GM23338 (cell line): ENCODE measurements at regions not wholly inside any gene's neighbourhood (a gene's known extent, or its start where the extent isn't known, plus 50 kb on each side); places are given as distances from the start of the nearest gene placed in this dataset.

Experiments
- CREB1 ChIP-seq: fragments of 250-450 bp; sonication (Bioruptor Pico); IDR thresholded peaks from 2 replicates; pipeline ENCODE4 v1.5.0; 2020; ENCODE audit warnings: low read depth, mild to moderate bottlenecking, moderate library complexity
- EZH2 ChIP-seq: fragments of 200-600 bp; sonication (generic); IDR thresholded peaks from one replicate; pipeline ENCODE4 v1.8.0; 2017; ENCODE audit warnings: antibody characterized with exemption, mild to moderate bottlenecking, low read depth; ENCODE audit not compliant: unreplicated experiment
- EZH2phosphoT487 ChIP-seq: fragments of 200-600 bp; sonication (generic); IDR thresholded peaks from one replicate; pipeline ENCODE4 v1.8.1; 2018; ENCODE audit warnings: antibody characterized with exemption; ENCODE audit not compliant: unreplicated experiment
- POLR2AphosphoS5 ChIP-seq: IDR thresholded peaks from 2 replicates; pipeline ENCODE4 v1.6.1; 2016; ENCODE audit warnings: antibody characterized with exemption, low read depth
- TF ChIP-seq, protein P1 (sequence below), 2 experiments: fragments of 200-600 bp in 1 of 2; sonication (generic) in 1 of 2; conservative IDR thresholded peaks; 2 replicates each; pipeline versions ENCODE4 v1.5.1 to v1.6.1; 2016 to 2017; ENCODE audit warnings: antibody characterized with exemption in 2 of 2, low read depth in 2 of 2, mild to moderate bottlenecking in 2 of 2, moderate library complexity in 1 of 2
- TF ChIP-seq, protein P2 (sequence below): IDR thresholded peaks from one replicate; pipeline ENCODE4 v1.6.1; 2018; ENCODE audit warnings: antibody characterized with exemption; ENCODE audit not compliant: unreplicated experiment

DNA sequence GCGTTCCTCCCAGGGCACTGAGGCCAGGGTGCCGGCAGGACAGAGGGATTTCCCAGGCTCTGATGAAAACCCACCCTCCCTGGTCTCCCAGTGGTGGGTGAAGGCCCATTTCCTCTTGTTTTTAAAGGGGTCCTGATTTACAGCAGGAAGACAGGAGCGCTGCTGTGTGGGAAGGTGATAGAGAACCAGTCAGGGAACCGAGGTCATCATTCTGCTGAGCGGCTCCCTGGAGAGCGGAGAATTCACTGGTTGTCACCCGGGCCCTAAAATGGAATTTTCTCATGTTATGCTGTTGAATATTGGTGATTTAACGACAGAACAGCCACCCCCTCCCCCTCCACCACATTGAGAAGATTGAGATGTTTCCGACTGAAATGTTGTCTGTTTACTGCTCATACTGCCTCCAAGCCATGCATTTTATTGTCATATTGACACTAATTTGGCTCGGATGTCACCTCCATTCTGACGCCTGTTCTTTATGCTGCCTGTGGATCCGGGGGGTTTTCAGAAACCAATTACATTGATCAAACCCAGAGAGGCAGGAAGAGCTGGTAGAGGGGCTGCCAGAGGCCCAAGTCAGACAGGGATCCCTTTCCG lies 225.2 kb downstream of the GLI2 start:
- TF ChIP-seq POLR2AphosphoS5 (no peak), EZH2 (no peak), CREB1 (CRISPR knock-in tag) (no peak), EZH2phosphoT487 (no peak)
- TF ChIP-seq, protein P1, sequence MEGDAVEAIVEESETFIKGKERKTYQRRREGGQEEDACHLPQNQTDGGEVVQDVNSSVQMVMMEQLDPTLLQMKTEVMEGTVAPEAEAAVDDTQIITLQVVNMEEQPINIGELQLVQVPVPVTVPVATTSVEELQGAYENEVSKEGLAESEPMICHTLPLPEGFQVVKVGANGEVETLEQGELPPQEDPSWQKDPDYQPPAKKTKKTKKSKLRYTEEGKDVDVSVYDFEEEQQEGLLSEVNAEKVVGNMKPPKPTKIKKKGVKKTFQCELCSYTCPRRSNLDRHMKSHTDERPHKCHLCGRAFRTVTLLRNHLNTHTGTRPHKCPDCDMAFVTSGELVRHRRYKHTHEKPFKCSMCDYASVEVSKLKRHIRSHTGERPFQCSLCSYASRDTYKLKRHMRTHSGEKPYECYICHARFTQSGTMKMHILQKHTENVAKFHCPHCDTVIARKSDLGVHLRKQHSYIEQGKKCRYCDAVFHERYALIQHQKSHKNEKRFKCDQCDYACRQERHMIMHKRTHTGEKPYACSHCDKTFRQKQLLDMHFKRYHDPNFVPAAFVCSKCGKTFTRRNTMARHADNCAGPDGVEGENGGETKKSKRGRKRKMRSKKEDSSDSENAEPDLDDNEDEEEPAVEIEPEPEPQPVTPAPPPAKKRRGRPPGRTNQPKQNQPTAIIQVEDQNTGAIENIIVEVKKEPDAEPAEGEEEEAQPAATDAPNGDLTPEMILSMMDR (conservative IDR thresholded peaks at IDR 0.05; ENCODE audit: low read depth in 2 of 2) = no peak
- TF ChIP-seq, protein P2, sequence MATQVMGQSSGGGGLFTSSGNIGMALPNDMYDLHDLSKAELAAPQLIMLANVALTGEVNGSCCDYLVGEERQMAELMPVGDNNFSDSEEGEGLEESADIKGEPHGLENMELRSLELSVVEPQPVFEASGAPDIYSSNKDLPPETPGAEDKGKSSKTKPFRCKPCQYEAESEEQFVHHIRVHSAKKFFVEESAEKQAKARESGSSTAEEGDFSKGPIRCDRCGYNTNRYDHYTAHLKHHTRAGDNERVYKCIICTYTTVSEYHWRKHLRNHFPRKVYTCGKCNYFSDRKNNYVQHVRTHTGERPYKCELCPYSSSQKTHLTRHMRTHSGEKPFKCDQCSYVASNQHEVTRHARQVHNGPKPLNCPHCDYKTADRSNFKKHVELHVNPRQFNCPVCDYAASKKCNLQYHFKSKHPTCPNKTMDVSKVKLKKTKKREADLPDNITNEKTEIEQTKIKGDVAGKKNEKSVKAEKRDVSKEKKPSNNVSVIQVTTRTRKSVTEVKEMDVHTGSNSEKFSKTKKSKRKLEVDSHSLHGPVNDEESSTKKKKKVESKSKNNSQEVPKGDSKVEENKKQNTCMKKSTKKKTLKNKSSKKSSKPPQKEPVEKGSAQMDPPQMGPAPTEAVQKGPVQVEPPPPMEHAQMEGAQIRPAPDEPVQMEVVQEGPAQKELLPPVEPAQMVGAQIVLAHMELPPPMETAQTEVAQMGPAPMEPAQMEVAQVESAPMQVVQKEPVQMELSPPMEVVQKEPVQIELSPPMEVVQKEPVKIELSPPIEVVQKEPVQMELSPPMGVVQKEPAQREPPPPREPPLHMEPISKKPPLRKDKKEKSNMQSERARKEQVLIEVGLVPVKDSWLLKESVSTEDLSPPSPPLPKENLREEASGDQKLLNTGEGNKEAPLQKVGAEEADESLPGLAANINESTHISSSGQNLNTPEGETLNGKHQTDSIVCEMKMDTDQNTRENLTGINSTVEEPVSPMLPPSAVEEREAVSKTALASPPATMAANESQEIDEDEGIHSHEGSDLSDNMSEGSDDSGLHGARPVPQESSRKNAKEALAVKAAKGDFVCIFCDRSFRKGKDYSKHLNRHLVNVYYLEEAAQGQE = no peak
